Stimulated activated CD4-positive, alpha-beta T cell treated with anti-CD3 and anti-CD28 coated beads, TNF-alpha, amount 100 ng/mL, for 4 hours (primary cell): ENCODE measurements at regions not wholly inside any gene's neighbourhood (a gene's known extent, or its start where the extent isn't known, plus 50 kb on each side); places are given as distances from the start of the nearest gene placed in this dataset.
"Not testable (repeated sequence)": the region's sequence is repeated elsewhere in the genome, so short reads cannot be mapped to it uniquely, and the experiment has no call there.

Experiments
- DNase-seq, 3 experiments: peaks; one replicate each; pipeline ENCODE4 v3.0.0-alpha.2; 2020; ENCODE audit warnings: low read depth in 3 of 3

- not testable (repeated sequence) for DNase-seq
Measured at GRCh38 chr20:25987928-25988560, 291.4 kb upstream of the ZNF337 start.

DNA sequence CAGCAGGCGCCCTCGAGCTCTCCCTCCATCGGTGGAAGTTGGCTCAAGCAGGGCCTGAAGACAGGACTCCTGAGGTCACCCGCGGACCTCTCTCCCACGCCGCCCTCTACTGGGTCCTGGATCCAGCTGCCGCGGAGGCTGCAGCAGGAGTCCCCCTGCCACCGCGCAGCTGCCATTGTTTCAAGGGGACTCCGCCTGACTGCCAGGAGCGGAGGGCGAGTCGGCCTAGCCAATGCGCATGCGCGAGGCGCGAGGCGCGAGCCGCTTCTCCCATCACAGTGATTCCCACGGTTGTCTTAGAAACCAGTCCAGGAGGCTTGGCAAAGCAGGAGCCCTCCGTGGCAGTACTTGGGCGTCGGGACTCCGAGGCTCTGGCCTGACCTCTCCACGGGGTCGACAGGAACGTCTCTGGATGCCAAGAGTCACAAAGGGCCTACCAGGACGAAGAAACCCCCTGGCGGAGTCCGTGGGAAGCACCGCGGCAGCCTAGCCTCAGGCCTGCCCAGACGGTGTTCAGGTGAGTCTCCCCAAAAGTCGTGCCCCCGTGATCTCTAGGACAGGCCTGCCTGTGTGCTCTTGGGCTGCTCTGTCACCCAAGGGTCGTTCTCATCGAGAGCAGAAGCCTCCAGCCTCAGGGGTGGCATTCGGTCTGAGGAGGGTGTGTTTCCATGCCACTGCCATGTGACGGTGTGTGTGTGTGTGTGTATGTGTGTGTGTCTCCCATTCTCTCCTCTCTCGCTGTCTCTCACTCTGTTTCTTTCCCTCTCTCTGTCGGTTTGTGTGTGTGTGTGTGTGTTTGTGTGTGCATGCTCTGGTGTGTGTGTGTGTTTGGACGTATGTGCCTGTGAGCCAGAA lies 290.6 kb upstream of the ZNF337 start:
- peak; percentile 31 to 46 (median 38) for DNase-seq

GRCh38 chr20:25985597-25985996 lies 288.9 kb upstream of the ZNF337 start:
- DNase-seq = no peak

DNA sequence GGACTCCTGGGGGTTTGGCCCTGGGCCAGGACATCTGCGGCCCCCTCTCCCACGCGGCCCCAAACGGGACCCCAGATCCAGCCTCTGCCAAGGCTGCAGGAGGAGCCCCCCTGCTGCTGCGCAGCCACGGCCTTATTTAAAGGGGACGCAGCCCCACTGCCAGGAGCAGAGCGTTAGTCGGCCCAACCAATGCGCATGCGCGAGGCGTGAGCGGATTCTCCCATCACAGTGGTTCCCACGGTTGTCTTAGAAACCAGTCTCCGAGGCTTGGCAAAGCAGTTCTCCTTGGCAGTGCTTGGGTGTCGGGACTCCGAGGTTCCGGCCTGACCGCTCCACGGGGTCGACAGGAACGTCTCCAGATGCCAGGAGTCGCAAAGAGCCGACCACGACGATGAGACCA lies 288.3 kb upstream of the ZNF337 start:
- DNase-seq = peak; percentile 17 to 29 (median 20)

- not testable (repeated sequence) for DNase-seq
Measured at GRCh38 chr20:25982701-25983100, 286.0 kb upstream of the ZNF337 start.

DNA sequence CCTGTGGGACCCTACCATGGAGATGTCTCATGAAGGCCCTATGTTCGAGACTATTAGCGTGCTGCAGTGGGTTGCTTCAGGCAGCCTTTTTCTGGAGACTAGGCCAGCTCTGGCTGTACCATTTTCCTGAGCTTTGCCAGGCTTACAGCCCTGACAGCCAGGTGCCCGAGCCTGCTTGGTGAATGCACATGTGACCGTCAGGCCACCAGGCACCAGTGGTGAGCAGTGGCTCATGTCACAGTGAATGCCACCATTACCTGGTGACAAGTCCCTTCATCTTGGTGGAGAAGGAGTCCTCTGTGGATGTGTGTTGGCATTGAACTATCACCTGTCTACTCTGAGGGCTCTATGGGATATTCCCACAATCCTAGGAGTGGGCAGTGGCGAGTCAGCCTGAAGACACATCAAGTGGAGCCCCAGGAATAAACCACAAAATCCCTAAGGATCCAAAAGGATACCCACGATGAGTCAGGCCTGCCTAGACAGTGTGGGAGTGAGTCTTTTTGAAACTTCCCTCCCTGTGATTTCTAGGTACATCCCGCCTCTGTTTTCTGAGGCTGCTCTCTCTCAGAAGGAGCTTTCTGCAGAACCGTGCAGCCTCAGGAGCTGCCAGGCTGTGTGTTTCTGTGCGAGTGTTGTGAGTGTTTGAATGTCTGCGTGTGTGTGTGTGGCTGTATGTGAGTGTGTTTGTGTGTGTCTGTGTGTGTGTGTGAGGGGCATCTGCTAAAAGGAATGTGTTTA lies 282.0 kb upstream of the ZNF337 start:
- not testable (repeated sequence) for DNase-seq

- DNase-seq = not testable (repeated sequence)
Measured at GRCh38 chr20:25975816-25976215, 279.2 kb upstream of the ZNF337 start.

- DNase-seq = not testable (repeated sequence)
Measured at GRCh38 chr20:25965203-25965602, 268.6 kb upstream of the ZNF337 start.

DNA sequence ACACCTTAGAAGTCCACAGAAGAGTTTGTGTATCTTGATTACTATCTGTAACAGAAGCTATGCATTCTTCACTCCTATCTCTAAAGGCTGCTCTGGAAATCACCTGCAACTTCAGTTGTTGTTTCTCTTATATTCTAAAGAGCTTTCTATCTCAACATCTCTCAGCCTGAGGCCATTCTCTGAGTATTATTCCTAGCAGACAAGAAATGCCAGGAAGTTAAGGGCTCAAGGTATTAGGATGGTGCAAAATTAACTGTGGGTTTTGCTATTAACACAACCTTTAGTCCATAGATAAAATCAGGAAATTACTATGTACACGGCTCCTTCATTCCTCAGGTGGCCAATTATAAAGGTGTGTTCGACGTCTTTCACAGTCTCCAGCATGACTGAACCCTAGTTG lies 257.2 kb upstream of the ZNF337 start:
- DNase-seq = not testable (repeated sequence)

DNA sequence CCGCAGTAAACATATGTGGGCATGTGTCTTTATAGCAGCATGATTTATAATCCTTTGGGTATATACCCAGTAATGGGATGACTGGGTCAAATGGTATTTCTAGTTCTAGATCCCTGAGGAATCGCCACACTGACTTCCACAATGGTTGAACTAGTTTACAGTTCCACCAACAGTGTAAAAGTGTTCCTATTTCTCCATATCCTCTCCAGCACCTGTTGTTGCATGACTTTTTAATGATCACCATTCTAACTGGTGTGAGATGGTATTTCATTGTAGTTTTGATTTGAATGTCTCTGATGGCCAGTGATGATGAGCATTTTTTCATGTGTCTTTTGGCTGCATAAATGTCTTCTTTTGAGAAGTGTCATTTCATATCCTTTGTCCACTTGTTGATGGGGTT lies 238.6 kb upstream of the ZNF337 start:
- not testable (repeated sequence) for DNase-seq

DNA sequence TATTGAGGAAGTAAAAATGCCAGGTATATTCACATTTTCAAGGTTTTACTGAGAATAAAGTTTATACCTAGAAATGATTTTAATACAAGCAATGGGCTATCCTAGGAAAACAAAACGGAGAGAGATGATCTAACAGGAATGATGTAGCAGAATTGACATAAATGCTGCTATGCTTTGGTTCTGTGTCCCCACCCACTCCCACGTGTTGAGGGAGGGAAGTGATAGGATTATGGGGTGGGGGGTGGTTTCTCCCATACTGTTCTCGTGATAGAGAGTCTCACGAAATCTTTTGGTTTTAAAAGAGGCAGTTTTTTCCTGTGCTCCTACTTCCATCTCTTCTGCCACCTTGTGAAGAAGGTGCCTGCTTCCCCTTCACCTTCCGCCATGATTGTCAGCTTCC lies 236.2 kb upstream of the ZNF337 start:
- not testable (repeated sequence) for DNase-seq

- DNase-seq = not testable (repeated sequence)
Measured at GRCh38 chr20:25932170-25932569, 235.5 kb upstream of the ZNF337 start.

GRCh38 chr20:25902321-25902720 lies 205.7 kb upstream of the ZNF337 start:
- not testable (repeated sequence) for DNase-seq

- DNase-seq = not testable (repeated sequence)
Measured at GRCh38 chr20:25898663-25899062, 202.0 kb upstream of the ZNF337 start.

GRCh38 chr20:25879096-25879495 lies 182.4 kb upstream of the ZNF337 start:
- not testable (repeated sequence) for DNase-seq

DNA sequence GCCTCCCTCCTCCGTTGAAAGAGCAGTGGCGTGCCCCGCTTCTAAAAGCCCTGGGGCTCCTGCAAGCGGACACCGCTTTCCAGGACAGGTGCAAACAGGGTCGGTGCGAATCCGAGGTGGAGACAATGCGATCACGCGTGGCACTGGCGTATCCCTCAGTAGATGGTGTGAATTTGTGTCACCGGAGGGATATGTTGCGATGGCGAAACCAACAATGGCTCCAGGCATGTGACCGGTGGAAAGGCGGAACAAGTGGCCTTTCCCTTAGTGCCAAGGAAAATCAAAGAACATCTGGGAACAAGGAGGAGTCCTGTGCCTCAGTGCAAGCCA lies 172.0 kb upstream of the ZNF337 start:
- not testable (repeated sequence) for DNase-seq

GRCh38 chr20:25867776-25868649 lies 171.4 kb upstream of the ZNF337 start:
- DNase-seq = peak; percentile 47 to 60 (median 54)

DNA sequence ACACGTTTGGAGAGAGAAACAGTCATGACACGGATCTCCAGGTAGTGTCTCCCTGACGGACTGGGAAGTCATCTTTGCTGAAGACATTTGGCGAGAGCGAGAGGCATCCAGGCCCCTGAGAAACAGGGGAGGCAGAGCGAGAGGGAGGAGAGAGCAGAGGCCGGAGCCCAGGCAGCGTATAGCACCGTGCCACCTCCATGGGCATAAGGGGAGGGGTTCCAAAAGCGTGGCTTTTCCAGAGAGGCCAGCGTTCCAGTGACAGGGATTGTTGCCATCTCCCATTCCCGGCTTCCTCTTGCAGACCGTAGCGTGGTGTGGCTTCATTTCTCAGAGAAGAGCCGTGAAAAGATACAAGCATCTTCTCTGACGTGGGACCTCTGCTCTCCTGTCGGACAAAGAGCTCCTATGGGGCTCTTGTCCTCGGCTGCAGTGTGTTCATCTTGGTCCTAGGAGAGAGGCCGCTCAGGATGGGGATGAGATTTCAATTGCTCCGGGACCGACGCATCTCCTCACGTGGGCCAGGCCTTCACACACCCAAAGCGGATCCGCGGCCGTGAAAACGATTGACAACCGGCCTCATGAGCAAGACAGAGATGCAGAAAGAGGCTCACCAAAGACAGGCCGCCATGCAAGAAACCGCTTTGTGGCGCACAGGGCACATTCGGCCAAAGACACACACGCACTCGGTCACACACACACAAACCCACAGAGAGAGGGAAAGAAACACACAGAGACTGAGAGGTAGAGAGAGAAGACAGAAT lies 170.5 kb upstream of the ZNF337 start:
- not testable (repeated sequence) for DNase-seq

GRCh38 chr20:25865715-25866656 lies 169.3 kb upstream of the ZNF337 start:
- DNase-seq = peak in 2 of 3 experiments; percentile 59 to 64
